SU-DHL-6 (cell line): ENCODE measurements at regions not wholly inside any gene's neighbourhood (a gene's known extent, or its start where the extent isn't known, plus 50 kb on each side); places are given as distances from the start of the nearest gene placed in this dataset.

ENCODE experiments used
- H2AFZ ChIP-seq: fragments of 200-600 bp; sonication (generic); 2 replicates; pipeline ENCODE4 v1.6.1; 2014; ENCODE audit warnings: low read depth, mild to moderate bottlenecking, moderate library complexity, mixed read lengths, antibody characterized with exemption, low read length; ENCODE audit not compliant: severe bottlenecking
- H3F3A ChIP-seq: fragments of 200-600 bp; shearing (Covaris generic); 2 replicates; pipeline ENCODE4 v1.6.0; 2016; ENCODE audit warnings: antibody characterized with exemption, mild to moderate bottlenecking; ENCODE audit not compliant: insufficient read depth
- H3K27ac ChIP-seq: fragments of 200-600 bp; sonication (generic); 2 replicates; pipeline ENCODE4 v1.5.1; 2016; ENCODE audit warnings: low read depth, mild to moderate bottlenecking, low read length, moderate library complexity, mixed read lengths
- H3K27me3 ChIP-seq: fragments of 200-600 bp; sonication (generic), shearing (Covaris generic); 2 replicates; pipeline ENCODE4 v1.6.0; 2014; ENCODE audit warnings: mild to moderate bottlenecking, low read length
- H3K36me3 ChIP-seq: fragments of 200-600 bp; sonication (generic); 2 replicates; pipeline ENCODE4 v1.6.1; 2014; ENCODE audit warnings: mild to moderate bottlenecking, low read length, mixed read lengths
- H3K4me2 ChIP-seq: fragments of 300-600, 200-600 bp; shearing (Covaris generic), sonication (generic); 2 replicates; pipeline ENCODE4 v1.6.0; 2014; ENCODE audit warnings: low read length, low read depth, mild to moderate bottlenecking; ENCODE audit not compliant: poor library complexity, severe bottlenecking
- H3K4me3 ChIP-seq: fragments of 200-600 bp; sonication (generic); 2 replicates; pipeline ENCODE4 v1.5.1; 2014; ENCODE audit warnings: antibody characterized with exemption, low read length, mild to moderate bottlenecking, mixed read lengths; ENCODE audit not compliant: insufficient read depth, poor library complexity, severe bottlenecking
- H3K79me2 ChIP-seq: fragments of 200-600 bp; sonication (generic); 2 replicates; pipeline ENCODE4 v1.6.1; 2014; ENCODE audit warnings: mild to moderate bottlenecking, low read length, moderate library complexity; ENCODE audit not compliant: insufficient read depth
- H3K9ac ChIP-seq: fragments of 200-600 bp; sonication (generic); 2 replicates; pipeline ENCODE4 v1.7.0; 2014; ENCODE audit warnings: mild to moderate bottlenecking, low read length
- H3K9me2 ChIP-seq: fragments of 200-600 bp; sonication (generic); replicated peaks from 2 replicates; pipeline ENCODE4 v1.6.1; 2014; ENCODE audit warnings: low read length; ENCODE audit not compliant: insufficient read depth
- H3K9me3 ChIP-seq: fragments of 200-600 bp; sonication (generic); 2 replicates; pipeline ENCODE4 v1.6.1; 2014; ENCODE audit warnings: low read length, mixed read lengths; ENCODE audit not compliant: insufficient read depth
- H4K20me1 ChIP-seq: fragments of 200-600 bp; sonication (generic); 2 replicates; pipeline ENCODE4 v1.6.1; 2014; ENCODE audit warnings: low read depth, mild to moderate bottlenecking, antibody characterized with exemption, low read length, moderate library complexity, mixed read lengths
- EZH2phosphoT487 ChIP-seq: fragments of 200-600 bp; sonication (generic), shearing (Covaris generic); conservative IDR thresholded peaks from 2 replicates; pipeline ENCODE4 v1.6.1; 2018; ENCODE audit warnings: mild to moderate bottlenecking, antibody characterized with exemption, low read length, moderate library complexity, mixed read lengths
- TF ChIP-seq, protein P1 (sequence below): fragments of 200-600 bp; sonication (generic); IDR thresholded peaks from one replicate; pipeline ENCODE4 v1.5.1; 2017; ENCODE audit warnings: antibody characterized with exemption, mild to moderate bottlenecking, low read length, moderate library complexity; ENCODE audit not compliant: insufficient read depth, poor library complexity, severe bottlenecking

DNA sequence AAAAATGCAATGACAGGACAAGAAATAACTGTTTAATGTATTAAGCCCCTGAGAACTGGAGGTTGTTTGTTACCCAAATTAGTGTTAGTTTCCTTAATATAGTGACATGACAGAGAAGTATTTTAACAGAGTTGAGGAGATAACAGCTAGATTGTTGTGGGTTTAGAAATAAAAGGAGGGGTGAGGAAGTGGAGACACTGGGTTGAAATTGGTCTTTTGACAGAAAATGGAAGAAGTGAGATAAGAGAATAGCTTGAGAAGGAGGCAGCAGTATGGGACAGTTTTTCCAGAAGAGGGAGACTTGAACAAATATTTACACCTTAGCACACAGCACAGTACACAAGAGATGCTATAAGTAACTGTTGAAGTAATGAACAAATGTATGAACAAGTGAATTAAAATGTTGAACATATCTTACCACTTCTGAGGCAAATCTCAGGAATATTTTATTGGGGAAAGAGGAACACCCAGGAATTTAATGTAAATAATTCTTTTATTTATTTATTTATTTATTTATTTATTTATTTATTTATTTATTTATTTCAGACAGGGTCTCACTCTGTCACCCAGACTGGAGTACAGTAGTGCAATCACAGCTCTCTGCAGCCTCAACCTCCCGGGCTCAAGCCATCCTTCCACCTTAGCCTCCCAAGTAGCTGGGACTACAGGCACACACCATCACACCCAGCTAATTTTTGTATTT, 58.0 kb upstream of the EGFL6 start:
- no peaks in the 10 kb centered on the region for H3K36me3 ChIP-seq
- no peak overlapping the region for H3K4me2 ChIP-seq
- no peak overlapping the region for H2AFZ ChIP-seq
- no peak for TF ChIP-seq EZH2phosphoT487
- TF ChIP-seq, protein P1, sequence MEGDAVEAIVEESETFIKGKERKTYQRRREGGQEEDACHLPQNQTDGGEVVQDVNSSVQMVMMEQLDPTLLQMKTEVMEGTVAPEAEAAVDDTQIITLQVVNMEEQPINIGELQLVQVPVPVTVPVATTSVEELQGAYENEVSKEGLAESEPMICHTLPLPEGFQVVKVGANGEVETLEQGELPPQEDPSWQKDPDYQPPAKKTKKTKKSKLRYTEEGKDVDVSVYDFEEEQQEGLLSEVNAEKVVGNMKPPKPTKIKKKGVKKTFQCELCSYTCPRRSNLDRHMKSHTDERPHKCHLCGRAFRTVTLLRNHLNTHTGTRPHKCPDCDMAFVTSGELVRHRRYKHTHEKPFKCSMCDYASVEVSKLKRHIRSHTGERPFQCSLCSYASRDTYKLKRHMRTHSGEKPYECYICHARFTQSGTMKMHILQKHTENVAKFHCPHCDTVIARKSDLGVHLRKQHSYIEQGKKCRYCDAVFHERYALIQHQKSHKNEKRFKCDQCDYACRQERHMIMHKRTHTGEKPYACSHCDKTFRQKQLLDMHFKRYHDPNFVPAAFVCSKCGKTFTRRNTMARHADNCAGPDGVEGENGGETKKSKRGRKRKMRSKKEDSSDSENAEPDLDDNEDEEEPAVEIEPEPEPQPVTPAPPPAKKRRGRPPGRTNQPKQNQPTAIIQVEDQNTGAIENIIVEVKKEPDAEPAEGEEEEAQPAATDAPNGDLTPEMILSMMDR = no peak
- no peak overlapping the region for H3K4me3 ChIP-seq
- no peaks in the 10 kb centered on the region for H3K9me3 ChIP-seq
- no peak overlapping the region for H3K9ac ChIP-seq
- no peaks in the 10 kb centered on the region for H3K79me2 ChIP-seq
- no peaks in the 10 kb centered on the region for H3K27me3 ChIP-seq
- no peaks in the 10 kb centered on the region for H4K20me1 ChIP-seq
- H3K27ac ChIP-seq = no peak overlapping the region
- no peaks in the 10 kb centered on the region for H3K9me2 ChIP-seq
- H3F3A ChIP-seq = no peaks in the 10 kb centered on the region

- Histone ChIP-seq H3F3A (no peaks in the 10 kb centered on the region), H4K20me1 (no peaks in the 10 kb centered on the region), H3K4me3 (no peak overlapping the region), H2AFZ (no peak overlapping the region), H3K36me3 (no peaks in the 10 kb centered on the region), H3K27ac (no peak overlapping the region), H3K4me2 (no peak overlapping the region), H3K27me3 (no peaks in the 10 kb centered on the region), H3K9me2 (no peaks in the 10 kb centered on the region), H3K79me2 (no peaks in the 10 kb centered on the region), H3K9me3 (no peaks in the 10 kb centered on the region), H3K9ac (no peak overlapping the region)
- TF ChIP-seq, protein P1 = no peak
- TF ChIP-seq EZH2phosphoT487 = no peak
Measured at GRCh38 chrX:13507893-13508292, 61.5 kb upstream of the EGFL6 start.

DNA sequence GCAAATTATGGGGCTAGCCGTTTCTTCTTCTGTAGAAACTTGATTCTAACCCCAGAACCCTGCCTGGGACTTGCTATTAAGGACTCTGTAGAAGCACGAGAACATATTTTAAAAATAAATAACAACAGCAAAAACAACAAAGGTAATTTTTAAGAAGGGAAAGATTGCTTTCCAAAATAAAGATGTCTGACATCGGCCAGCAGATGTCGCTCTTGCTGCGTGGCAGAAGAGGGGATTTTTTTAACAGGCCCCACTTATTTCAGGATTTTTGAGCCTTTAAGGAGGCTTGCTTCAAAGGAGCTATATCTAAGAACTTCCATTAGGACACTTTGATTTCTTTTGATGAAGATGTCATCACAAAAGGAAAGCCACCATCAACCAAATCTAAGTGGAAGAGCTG, 62.8 kb upstream of the EGFL6 start:
- H3K79me2 ChIP-seq = no peaks in the 10 kb centered on the region
- H3F3A ChIP-seq = no peaks in the 10 kb centered on the region
- H3K9me2 ChIP-seq = no peaks in the 10 kb centered on the region
- H3K4me2 ChIP-seq = no peak overlapping the region
- no peaks in the 10 kb centered on the region for H3K36me3 ChIP-seq
- no peak overlapping the region for H2AFZ ChIP-seq
- no peaks in the 10 kb centered on the region for H3K27me3 ChIP-seq
- H4K20me1 ChIP-seq = no peaks in the 10 kb centered on the region
- TF ChIP-seq, protein P1 = peak; percentile 43
- TF ChIP-seq EZH2phosphoT487 = no peak
- H3K4me3 ChIP-seq = no peak overlapping the region
- H3K9ac ChIP-seq = no peak overlapping the region
- H3K27ac ChIP-seq = no peak overlapping the region
- no peaks in the 10 kb centered on the region for H3K9me3 ChIP-seq
